CD14-positive monocyte (primary cell): ENCODE measurements at regions not wholly inside any gene's neighbourhood (a gene's known extent, or its start where the extent isn't known, plus 50 kb on each side); places are given as distances from the start of the nearest gene placed in this dataset.

Source experiments
- DNase-seq, 3 donors: peaks; one replicate each; pipeline ENCODE4 v3.0.0-alpha.2; 2011 to 2022
- H2AFZ ChIP-seq: 2 replicates; pipeline ENCODE4 v1.6.0; 2012; ENCODE audit warnings: mild to moderate bottlenecking, low read depth, low read length, inconsistent platforms; ENCODE audit not compliant: insufficient read depth, poor library complexity, severe bottlenecking
- H3K27ac ChIP-seq, 2 donors: 1 replicate in 1 of 2; 2 replicates in 1 of 2; pipeline ENCODE4 v1.5.1; 2012 to 2013; ENCODE audit warnings: low read length in 2 of 2, control low read depth in 1 of 2, inconsistent platforms in 1 of 2, low read depth in 1 of 2, mild to moderate bottlenecking in 1 of 2
- H3K27me3 ChIP-seq, 2 donors: one replicate each; pipeline versions ENCODE4 v1.6.0 to v1.6.1; 2011 to 2013; ENCODE audit warnings: low read length in 2 of 2; ENCODE audit not compliant: control insufficient read depth in 2 of 2, insufficient read depth in 2 of 2
- H3K36me3 ChIP-seq, 2 donors: replicated peaks in 1 of 2; 1 replicate in 1 of 2; 2 replicates in 1 of 2; pipeline versions ENCODE4 v1.5.1 to v1.6.1; 2012 to 2013; ENCODE audit warnings: low read length in 2 of 2, control low read depth in 1 of 2, inconsistent platforms in 1 of 2, mild to moderate bottlenecking in 1 of 2; ENCODE audit not compliant: insufficient read depth in 2 of 2, control insufficient read depth in 1 of 2
- H3K4me1 ChIP-seq, 2 donors: 1 replicate in 1 of 2; 2 replicates in 1 of 2; pipeline versions ENCODE4 v1.5.1 to v1.6.1; 2012 to 2013; ENCODE audit warnings: low read length in 2 of 2, control low read depth in 1 of 2, inconsistent platforms in 1 of 2, mild to moderate bottlenecking in 1 of 2, moderate library complexity in 1 of 2; ENCODE audit not compliant: insufficient read depth in 2 of 2, control insufficient read depth in 1 of 2
- H3K4me2 ChIP-seq: replicated peaks from 2 replicates; pipeline ENCODE3; 2012; ENCODE audit warnings: low read length, moderate library complexity, mild to moderate bottlenecking; ENCODE audit not compliant: poor library complexity, severe bottlenecking; ENCODE audit errors: extremely low read depth
- H3K4me3 ChIP-seq, 3 experiments: fragments of 200-600 bp in 1 of 3; sonication (generic) in 1 of 3; replicated peaks in 1 of 3; 1 replicate in 2 of 3; 2 replicates in 1 of 3; pipeline ENCODE4 v1.5.1; 2011 to 2013; ENCODE audit warnings: low read length in 3 of 3, mild to moderate bottlenecking in 3 of 3, control low read depth in 2 of 3, low read depth in 2 of 3, inconsistent platforms in 1 of 3, moderate library complexity in 1 of 3
- H3K79me2 ChIP-seq: 2 replicates; pipeline ENCODE4 v1.6.0; 2012; ENCODE audit warnings: mild to moderate bottlenecking, control low read depth, inconsistent platforms, low read length, moderate library complexity; ENCODE audit not compliant: insufficient read depth
- H3K9ac ChIP-seq: 2 replicates; pipeline ENCODE4 v1.6.0; 2017; ENCODE audit warnings: low read length, mild to moderate bottlenecking; ENCODE audit not compliant: insufficient read depth, poor library complexity, severe bottlenecking
- H3K9me3 ChIP-seq, 2 donors: replicated peaks in 1 of 2; 1 replicate in 1 of 2; 2 replicates in 1 of 2; pipeline versions ENCODE4 v1.5.1 to v1.6.1; 2012 to 2013; ENCODE audit warnings: low read length in 2 of 2, control low read depth in 1 of 2; ENCODE audit not compliant: control insufficient read depth in 1 of 2, insufficient read depth in 1 of 2
- H4K20me1 ChIP-seq: 2 replicates; pipeline ENCODE4 v1.6.0; 2012; ENCODE audit warnings: mild to moderate bottlenecking, low read length, control low read depth, moderate library complexity; ENCODE audit not compliant: insufficient read depth
- H3K27ac Mint-ChIP-seq, 7 donors: one replicate each; pipeline ENCODE4 v1.8.0; 2020; ENCODE audit warnings: mild to moderate bottlenecking in 7 of 7, mixed read lengths in 7 of 7, moderate library complexity in 6 of 7, inconsistent platforms in 2 of 7
- H3K27me3 Mint-ChIP-seq, 3 donors: one replicate each; pipeline ENCODE4 v1.8.0; 2021 to 2022; ENCODE audit warnings: low read depth in 3 of 3, mild to moderate bottlenecking in 3 of 3, mixed read lengths in 3 of 3, moderate library complexity in 3 of 3, inconsistent platforms in 1 of 3
- H3K36me3 Mint-ChIP-seq, 2 donors: one replicate each; pipeline ENCODE4 v1.8.0; 2020; ENCODE audit warnings: mixed read lengths in 2 of 2, inconsistent platforms in 1 of 2, mild to moderate bottlenecking in 1 of 2
- H3K4me1 Mint-ChIP-seq: one replicate; pipeline ENCODE4 v1.8.0; 2020; ENCODE audit warnings: mild to moderate bottlenecking, mixed read lengths
- H3K4me3 Mint-ChIP-seq, 2 donors: one replicate each; pipeline ENCODE4 v1.8.0; 2020; ENCODE audit warnings: mild to moderate bottlenecking in 2 of 2, mixed read lengths in 2 of 2, moderate library complexity in 1 of 2
- H3K9me3 Mint-ChIP-seq, 7 donors: one replicate each; pipeline ENCODE4 v1.8.0; 2020 to 2022; ENCODE audit warnings: mixed read lengths in 7 of 7, mild to moderate bottlenecking in 6 of 7, moderate library complexity in 6 of 7, inconsistent platforms in 2 of 7
- WGBS: methylation state at CpG from one replicate; pipeline ENCODE4 v1.1.5; 2013; ENCODE audit warnings: missing lambda C conversion rate; ENCODE audit not compliant: insufficient coverage; 5-methylcytosine and 5-hydroxymethylcytosine counted together
- intact Hi-C, 2 donors: fragments of 100-400 bp; cut with micrococcal nuclease; formaldehyde crosslinking; loops; one replicate each; pipeline versions ENCODE4 v1.15.0 to v1.15.1; 2023
- TF ChIP-seq, protein P1 (sequence below): fragments of 200-600 bp; IDR thresholded peaks from one replicate; pipeline ENCODE4 v1.8.0; 2022; ENCODE audit warnings: antibody characterized with exemption, mild to moderate bottlenecking

DNA sequence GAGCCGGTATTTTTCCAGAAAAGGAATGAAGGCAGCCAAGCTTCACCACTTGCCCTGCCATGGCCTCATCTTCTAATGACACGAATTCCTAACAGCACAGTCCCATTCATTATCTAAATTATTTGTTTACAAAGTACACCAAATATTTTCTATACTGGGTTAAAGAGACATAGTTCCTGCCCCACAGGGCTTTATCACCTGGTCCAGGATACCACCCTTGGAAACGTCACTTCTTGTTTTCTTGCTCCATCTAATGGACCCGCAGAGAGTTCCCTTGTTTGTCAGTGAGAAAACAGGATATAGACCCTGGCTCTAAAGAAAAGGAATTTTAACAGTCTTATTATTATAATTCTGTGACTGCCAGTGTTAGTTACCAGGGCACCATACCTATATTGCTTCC lies 1165.4 kb downstream of the GATA3 start:
- Mint-ChIP-seq H3K27me3 (peaks cover 2 to 8% (median 5%) of the 10 kb centered on the region in 3 donors), H3K36me3 (no peaks in the 10 kb centered on the region), H3K27ac (no peak overlapping the region), H3K4me1 (no peaks in the 10 kb centered on the region), H3K9me3 (peaks cover 0 to 1% (median 0%) of the 10 kb centered on the region in 7 donors), H3K4me3 (no peak overlapping the region)
- Histone ChIP-seq H3K27ac (no peak overlapping the region), H3K9me3 (no peaks in the 10 kb centered on the region), H3K36me3 (no peaks in the 10 kb centered on the region), H2AFZ (no peak overlapping the region), H4K20me1 (no peaks in the 10 kb centered on the region), H3K4me3 (no peak overlapping the region), H3K27me3 (peaks cover 0 to 4% of the 10 kb centered on the region in 2 donors), H3K79me2 (no peaks in the 10 kb centered on the region), H3K4me1 (no peaks in the 10 kb centered on the region), H3K4me2 (no peak overlapping the region), H3K9ac (no peak overlapping the region)
- no peak for DNase-seq
- intact Hi-C loops = no loop called here
- TF ChIP-seq, protein P1, sequence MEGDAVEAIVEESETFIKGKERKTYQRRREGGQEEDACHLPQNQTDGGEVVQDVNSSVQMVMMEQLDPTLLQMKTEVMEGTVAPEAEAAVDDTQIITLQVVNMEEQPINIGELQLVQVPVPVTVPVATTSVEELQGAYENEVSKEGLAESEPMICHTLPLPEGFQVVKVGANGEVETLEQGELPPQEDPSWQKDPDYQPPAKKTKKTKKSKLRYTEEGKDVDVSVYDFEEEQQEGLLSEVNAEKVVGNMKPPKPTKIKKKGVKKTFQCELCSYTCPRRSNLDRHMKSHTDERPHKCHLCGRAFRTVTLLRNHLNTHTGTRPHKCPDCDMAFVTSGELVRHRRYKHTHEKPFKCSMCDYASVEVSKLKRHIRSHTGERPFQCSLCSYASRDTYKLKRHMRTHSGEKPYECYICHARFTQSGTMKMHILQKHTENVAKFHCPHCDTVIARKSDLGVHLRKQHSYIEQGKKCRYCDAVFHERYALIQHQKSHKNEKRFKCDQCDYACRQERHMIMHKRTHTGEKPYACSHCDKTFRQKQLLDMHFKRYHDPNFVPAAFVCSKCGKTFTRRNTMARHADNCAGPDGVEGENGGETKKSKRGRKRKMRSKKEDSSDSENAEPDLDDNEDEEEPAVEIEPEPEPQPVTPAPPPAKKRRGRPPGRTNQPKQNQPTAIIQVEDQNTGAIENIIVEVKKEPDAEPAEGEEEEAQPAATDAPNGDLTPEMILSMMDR = no peak
- WGBS = 83% methylated on average over 2 of the region's 4 CpGs

DNA sequence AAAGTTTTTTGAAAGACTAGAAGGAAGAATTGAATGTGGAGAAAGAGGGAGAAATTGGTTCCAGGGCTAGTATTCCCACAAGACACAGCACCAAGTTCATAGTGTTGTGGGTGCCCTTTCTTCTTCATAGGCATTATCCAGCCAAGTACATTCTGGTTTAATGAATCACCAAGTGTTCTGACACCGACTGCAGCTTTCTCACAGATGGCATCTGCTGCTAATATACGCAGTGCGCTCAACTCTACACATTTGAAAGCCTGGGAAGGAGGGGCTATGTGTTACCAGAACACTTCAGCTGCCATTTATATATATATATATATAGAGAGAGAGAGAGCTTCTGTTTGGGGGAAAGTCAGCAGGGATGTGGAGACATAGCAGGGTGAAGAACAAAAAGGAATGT lies 1168.4 kb downstream of the GATA3 start:
- Mint-ChIP-seq H3K27ac (no peak overlapping the region), H3K9me3 (peaks cover 0 to 1% (median 0%) of the 10 kb centered on the region in 7 donors), H3K36me3 (no peaks in the 10 kb centered on the region), H3K4me3 (no peak overlapping the region), H3K4me1 (no peaks in the 10 kb centered on the region), H3K27me3 (peaks cover 0 to 5% (median 5%) of the 10 kb centered on the region in 3 donors)
- intact Hi-C loops = no loop called here
- H3K9ac ChIP-seq = no peak overlapping the region
- WGBS = no CpG with 5 or more reads among the region's 3 CpGs
- no peaks in the 10 kb centered on the region for H4K20me1 ChIP-seq
- H3K27me3 ChIP-seq = peaks cover 0 to 4% of the 10 kb centered on the region in 2 donors
- no peaks in the 10 kb centered on the region for H3K36me3 ChIP-seq
- H2AFZ ChIP-seq = no peak overlapping the region
- H3K4me2 ChIP-seq = no peak overlapping the region
- TF ChIP-seq, protein P1 = no peak
- no peak overlapping the region for H3K27ac ChIP-seq
- no peaks in the 10 kb centered on the region for H3K4me1 ChIP-seq
- DNase-seq = no peak
- no peaks in the 10 kb centered on the region for H3K9me3 ChIP-seq
- no peaks in the 10 kb centered on the region for H3K79me2 ChIP-seq
- H3K4me3 ChIP-seq = no peak overlapping the region
